ENCODE measurements at regions not wholly inside any gene's neighbourhood (a gene's known extent, or its start where the extent isn't known, plus 50 kb on each side); places are given as distances from the start of the nearest gene placed in this dataset.

DNA sequence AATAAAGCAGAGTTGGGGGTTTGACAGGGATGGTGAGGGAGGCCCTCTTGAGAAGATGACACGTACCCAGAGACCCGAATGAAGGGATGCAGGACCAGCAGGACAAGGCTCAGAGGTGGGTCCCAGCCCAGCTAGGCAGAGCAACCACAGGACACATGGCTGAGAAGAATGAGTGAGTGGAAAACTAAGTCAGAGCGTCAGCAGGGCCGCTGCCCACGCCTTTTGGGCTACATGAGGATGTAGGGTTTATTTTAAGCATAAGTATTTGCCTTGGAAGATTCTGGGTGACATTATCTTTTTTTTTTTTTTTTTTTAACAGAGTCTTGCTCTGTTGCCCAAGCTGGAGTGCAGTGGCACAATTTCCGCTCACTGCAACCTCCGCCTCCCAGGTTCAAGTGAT is 176.0 kb downstream of the TMEM132E start:
- TF ChIP-seq, protein P1, sequence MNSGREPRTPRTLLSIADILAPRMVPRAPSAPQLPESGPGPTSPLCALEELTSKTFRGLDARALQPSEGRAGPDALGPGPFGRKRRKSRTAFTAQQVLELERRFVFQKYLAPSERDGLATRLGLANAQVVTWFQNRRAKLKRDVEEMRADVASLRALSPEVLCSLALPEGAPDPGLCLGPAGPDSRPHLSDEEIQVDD (CRISPR knock-in tag; IDR thresholded peaks at IDR 0.05; ENCODE audit: borderline replicate concordance) = no peak
- no peak for TF ChIP-seq RAD51 (IDR thresholded peaks at IDR 0.05; ENCODE audit: borderline replicate concordance)
